ENCODE measurements at regions not wholly inside any gene's neighbourhood (a gene's known extent, or its start where the extent isn't known, plus 50 kb on each side); places are given as distances from the start of the nearest gene placed in this dataset.
A peak's percentile ranks its signal among the peaks of the same experiment; 100 is the strongest.

DNA sequence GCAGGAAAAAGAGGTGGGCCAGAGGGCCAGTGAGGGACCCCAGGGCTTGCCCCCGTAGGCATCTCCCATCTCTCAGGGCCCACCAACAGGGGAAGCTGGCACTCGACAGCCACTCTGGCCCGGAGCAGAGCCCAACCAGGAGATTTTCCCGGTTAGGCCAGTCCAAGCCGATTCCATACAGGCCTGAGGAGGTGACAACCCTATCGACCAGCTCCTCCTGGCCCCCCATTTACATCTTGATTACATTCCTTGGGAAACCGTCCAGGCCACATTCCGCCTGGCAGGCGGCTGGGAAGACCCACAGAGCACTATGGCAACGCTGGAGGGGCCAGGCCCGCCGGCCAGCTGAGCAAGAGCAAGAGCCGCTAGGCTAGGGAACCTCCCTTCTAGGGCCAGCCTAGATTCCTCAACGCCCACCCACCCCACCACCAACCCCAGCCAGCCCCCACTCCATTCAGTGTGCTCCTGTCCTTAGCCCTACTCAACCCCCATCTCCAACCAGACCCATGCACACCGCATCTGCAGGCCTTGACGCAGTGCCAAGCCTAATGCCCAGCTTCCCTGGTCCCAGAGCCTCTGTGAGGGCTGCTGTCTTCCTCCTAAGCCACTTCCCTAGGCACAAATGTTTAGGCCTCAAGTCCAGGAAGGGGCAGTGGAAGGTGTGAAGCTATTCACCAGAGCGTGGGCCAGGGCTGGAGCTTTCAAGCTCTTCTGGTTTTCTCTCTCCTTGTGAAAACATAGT lies 161.2 kb downstream of the EFNB1 start:
- H3K4me3 ChIP-seq (ENCODE audit: low read depth, low read length) = no peak overlapping the region
- TF ChIP-seq, protein P1, sequence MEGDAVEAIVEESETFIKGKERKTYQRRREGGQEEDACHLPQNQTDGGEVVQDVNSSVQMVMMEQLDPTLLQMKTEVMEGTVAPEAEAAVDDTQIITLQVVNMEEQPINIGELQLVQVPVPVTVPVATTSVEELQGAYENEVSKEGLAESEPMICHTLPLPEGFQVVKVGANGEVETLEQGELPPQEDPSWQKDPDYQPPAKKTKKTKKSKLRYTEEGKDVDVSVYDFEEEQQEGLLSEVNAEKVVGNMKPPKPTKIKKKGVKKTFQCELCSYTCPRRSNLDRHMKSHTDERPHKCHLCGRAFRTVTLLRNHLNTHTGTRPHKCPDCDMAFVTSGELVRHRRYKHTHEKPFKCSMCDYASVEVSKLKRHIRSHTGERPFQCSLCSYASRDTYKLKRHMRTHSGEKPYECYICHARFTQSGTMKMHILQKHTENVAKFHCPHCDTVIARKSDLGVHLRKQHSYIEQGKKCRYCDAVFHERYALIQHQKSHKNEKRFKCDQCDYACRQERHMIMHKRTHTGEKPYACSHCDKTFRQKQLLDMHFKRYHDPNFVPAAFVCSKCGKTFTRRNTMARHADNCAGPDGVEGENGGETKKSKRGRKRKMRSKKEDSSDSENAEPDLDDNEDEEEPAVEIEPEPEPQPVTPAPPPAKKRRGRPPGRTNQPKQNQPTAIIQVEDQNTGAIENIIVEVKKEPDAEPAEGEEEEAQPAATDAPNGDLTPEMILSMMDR (IDR thresholded peaks at IDR 0.05; ENCODE audit: insufficient read depth, low read length, missing control alignments) = no peak
- ChIA-PET CTCF (interaction anchor here (1.2 kb wide), 1 partner anchor 10 kb away, joined by 4 read pairs; no protein-coding TSS in a partner anchor), POLR2A (interaction anchor here (0.9 to 1.7 kb wide), 2 partner anchors 12 to 161 kb away, joined by 3 to 10 read pairs; partner anchors contain the start of gene EFNB1)
- peak; percentile 51 for DNase-seq (ENCODE audit: low read depth, low spot score)

DNA sequence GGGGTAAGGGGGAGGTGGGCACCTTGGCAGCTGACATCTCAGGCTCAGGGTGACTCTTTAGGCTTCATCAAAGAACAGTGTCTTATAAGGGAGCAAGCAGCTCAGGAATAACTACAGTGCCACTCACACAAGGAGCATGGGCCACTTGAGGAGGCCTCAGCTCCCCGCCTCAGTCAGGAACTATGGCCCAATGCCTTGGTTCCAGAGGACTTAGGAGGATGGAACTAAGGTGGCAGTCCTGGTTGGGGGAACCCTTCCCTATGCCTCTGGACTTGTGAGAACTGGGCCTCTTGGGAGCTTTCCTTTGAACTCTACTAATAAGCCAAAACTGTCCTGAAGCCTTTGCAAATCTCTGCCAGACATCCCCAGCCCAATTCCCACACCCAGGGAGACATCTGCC lies 160.6 kb downstream of the EFNB1 start:
- ChIA-PET POLR2A (interaction anchor here (0.9 to 1.7 kb wide), 2 partner anchors 12 to 161 kb away, joined by 3 to 10 read pairs; partner anchors contain the start of gene EFNB1), CTCF (interaction anchor here (1.2 kb wide), 1 partner anchor 9 kb away, joined by 4 read pairs; no protein-coding TSS in a partner anchor)
- DNase-seq (ENCODE audit: low read depth, low spot score) = no peak
- TF ChIP-seq, protein P1 (IDR thresholded peaks at IDR 0.05; ENCODE audit: insufficient read depth, low read length, missing control alignments) = no peak
- H3K4me3 ChIP-seq (ENCODE audit: low read depth, low read length) = no peak overlapping the region

DNA sequence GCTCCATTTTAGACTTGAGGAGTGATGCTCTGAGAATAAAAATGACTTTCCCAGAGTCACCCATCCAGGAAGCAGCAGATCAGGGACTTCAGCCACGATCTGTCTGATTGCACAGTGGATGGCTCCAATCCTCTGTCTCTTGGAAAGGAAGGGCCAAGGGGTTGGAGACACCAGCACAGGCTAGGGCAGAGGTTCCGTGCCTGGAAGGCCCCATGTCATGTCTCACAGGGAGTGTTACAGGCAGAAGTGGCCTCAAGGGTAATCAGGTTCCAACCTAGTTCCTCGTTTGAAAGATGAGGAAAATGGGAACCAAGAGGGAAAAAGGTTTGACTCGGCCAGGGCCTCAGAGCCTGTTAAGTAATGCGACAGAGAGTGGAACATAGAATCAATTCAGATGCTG lies 160.0 kb downstream of the EFNB1 start:
- TF ChIP-seq, protein P1 (IDR thresholded peaks at IDR 0.05; ENCODE audit: insufficient read depth, low read length, missing control alignments) = no peak
- no peak overlapping the region for H3K4me3 ChIP-seq (ENCODE audit: low read depth, low read length)
- CTCF ChIA-PET = interaction anchor here (1.2 kb wide), 1 partner anchor 8 kb away, joined by 4 read pairs; no protein-coding TSS in a partner anchor
- no peak for DNase-seq (ENCODE audit: low read depth, low spot score)
- POLR2A ChIA-PET = interaction anchor here (1.7 kb wide), 1 partner anchor 160 kb away, joined by 10 read pairs; the partner anchor contains the start of gene EFNB1

DNA sequence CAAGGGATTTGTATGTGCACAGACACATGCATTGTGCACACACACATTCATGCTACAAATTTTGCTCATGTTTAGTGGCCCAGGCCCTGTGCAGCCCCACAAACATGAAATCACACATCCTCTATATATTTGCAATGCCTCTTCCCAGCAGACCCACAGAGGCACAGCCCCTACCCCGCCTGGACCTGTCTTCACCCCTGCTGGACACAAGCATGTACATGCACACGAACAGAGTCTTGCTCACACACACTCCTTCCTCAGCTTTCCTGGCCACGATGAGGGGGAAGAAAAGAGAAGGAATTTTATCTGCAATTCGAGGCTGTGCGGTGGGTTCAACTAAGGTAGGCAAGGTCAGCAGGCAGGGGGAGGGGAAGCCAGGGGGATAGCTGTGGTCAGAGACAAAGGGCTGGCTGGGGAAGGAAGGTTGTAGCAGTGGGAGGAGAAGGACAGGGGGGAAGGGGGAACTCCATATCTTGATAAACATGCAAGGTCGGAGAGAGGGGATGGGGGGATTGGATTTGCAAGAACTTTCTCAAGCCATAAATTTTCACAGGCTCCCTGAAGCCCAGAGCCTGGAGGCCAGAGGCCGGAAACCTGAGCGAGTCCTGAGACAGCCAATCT lies 156.4 kb downstream of the EFNB1 start:
- no peak overlapping the region for H3K4me3 ChIP-seq (ENCODE audit: low read depth, low read length)
- TF ChIP-seq, protein P1 (IDR thresholded peaks at IDR 0.05; ENCODE audit: insufficient read depth, low read length, missing control alignments) = no peak
- no peak for DNase-seq (ENCODE audit: low read depth, low spot score)
- POLR2A ChIA-PET = no interaction called here
- CTCF ChIA-PET = no interaction called here

GRCh38 chrX:68983004-68983857 lies 154.4 kb downstream of the EFNB1 start:
- ChIA-PET CTCF (no interaction called here), POLR2A (no interaction called here)
- H3K4me3 ChIP-seq (ENCODE audit: low read depth, low read length) = no peak overlapping the region
- no peak for DNase-seq (ENCODE audit: low read depth, low spot score)
- TF ChIP-seq, protein P1 (IDR thresholded peaks at IDR 0.05; ENCODE audit: insufficient read depth, low read length, missing control alignments) = no peak

All from AG04449 (cell line).